Neural progenitor cell (in vitro differentiated cells): ENCODE measurements at regions not wholly inside any gene's neighbourhood (a gene's known extent, or its start where the extent isn't known, plus 50 kb on each side); places are given as distances from the start of the nearest gene placed in this dataset.

Source experiments
- EZH2 ChIP-seq: fragments of 200-600 bp; sonication (generic); IDR thresholded peaks from 2 replicates; pipeline ENCODE4 v1.6.1; 2017; ENCODE audit warnings: antibody characterized with exemption, mild to moderate bottlenecking, moderate library complexity
- TF ChIP-seq, protein P1 (sequence below): fragments of 200-600 bp; sonication (generic); IDR thresholded peaks from 2 replicates; pipeline ENCODE4 v1.5.1; 2017; ENCODE audit warnings: antibody characterized with exemption, mild to moderate bottlenecking

DNA sequence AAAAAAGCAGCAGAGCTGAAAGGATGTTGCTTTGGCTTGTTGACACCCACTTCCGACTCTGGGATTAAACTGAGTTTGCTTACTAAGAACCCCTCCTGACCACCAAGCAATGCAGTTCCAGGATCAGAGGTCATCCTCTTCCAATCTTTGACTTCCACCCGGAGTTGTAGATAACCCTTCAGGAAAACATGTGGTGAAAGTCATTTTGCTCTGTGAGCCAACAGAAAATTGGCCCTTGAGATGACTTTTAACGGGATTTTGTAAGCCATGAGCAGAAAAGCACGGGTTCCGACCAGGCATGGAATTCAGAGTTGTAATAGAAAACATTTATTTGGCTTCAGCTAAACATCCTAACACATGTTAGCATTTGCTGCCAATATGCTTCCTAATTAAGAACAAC lies 171.6 kb upstream of the NR2F2 start:
- TF ChIP-seq, protein P1, sequence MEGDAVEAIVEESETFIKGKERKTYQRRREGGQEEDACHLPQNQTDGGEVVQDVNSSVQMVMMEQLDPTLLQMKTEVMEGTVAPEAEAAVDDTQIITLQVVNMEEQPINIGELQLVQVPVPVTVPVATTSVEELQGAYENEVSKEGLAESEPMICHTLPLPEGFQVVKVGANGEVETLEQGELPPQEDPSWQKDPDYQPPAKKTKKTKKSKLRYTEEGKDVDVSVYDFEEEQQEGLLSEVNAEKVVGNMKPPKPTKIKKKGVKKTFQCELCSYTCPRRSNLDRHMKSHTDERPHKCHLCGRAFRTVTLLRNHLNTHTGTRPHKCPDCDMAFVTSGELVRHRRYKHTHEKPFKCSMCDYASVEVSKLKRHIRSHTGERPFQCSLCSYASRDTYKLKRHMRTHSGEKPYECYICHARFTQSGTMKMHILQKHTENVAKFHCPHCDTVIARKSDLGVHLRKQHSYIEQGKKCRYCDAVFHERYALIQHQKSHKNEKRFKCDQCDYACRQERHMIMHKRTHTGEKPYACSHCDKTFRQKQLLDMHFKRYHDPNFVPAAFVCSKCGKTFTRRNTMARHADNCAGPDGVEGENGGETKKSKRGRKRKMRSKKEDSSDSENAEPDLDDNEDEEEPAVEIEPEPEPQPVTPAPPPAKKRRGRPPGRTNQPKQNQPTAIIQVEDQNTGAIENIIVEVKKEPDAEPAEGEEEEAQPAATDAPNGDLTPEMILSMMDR, result no peak
- no peak for TF ChIP-seq EZH2
